Prostate gland (tissue), 2 donors: ENCODE measurements at regions not wholly inside any gene's neighbourhood (a gene's known extent, or its start where the extent isn't known, plus 50 kb on each side); places are given as distances from the start of the nearest gene placed in this dataset.

Source experiments
- DNase-seq: peaks from one replicate; pipeline ENCODE4 v3.0.0-alpha.2; 2019; ENCODE audit warnings: low spot score
- H3K27ac ChIP-seq, 2 donors: fragments of 200-600 bp; sonication (generic); 2 replicates each; pipeline ENCODE4 v1.5.1; 2017 to 2019
- H3K27me3 ChIP-seq: fragments of 200-600 bp; sonication (generic); replicated peaks from 2 replicates; pipeline ENCODE4 v1.5.1; 2019; ENCODE audit not compliant: insufficient read depth
- H3K36me3 ChIP-seq, 2 donors: fragments of 200-600 bp; sonication (generic); 1 replicate in 1 of 2; 2 replicates in 1 of 2; pipeline versions ENCODE4 v1.5.1 to v1.8.1; 2017 to 2019
- H3K4me1 ChIP-seq: fragments of 200-600 bp; sonication (generic); replicated peaks from 2 replicates; pipeline ENCODE4 v1.5.1; 2019
- H3K4me3 ChIP-seq, 2 donors: fragments of 200-600 bp; sonication (generic); 2 replicates each; pipeline ENCODE4 v1.5.1; 2017 to 2019
- H3K9me3 ChIP-seq: fragments of 200-600 bp; sonication (generic); 2 replicates; pipeline ENCODE4 v1.5.1; 2017
- CTCF ChIP-seq, 4 experiments: fragments of 200-600 bp in 2 of 4; fragments of 450-650 bp in 2 of 4; sonication (generic) in 2 of 4; IDR thresholded peaks; 1 replicate in 3 of 4; 2 replicates in 1 of 4; pipeline ENCODE4 v1.5.1; 2016 to 2019; ENCODE audit warnings: antibody characterized with exemption in 4 of 4, mild to moderate bottlenecking in 2 of 4, moderate library complexity in 2 of 4
- POLR2A ChIP-seq: fragments of 450-650 bp; IDR thresholded peaks from one replicate; pipeline ENCODE4 v1.6.1; 2016; ENCODE audit warnings: antibody characterized with exemption, mild to moderate bottlenecking
- POLR2AphosphoS5 ChIP-seq: sonication (generic); formaldehyde crosslinking; IDR thresholded peaks from one replicate; pipeline ENCODE4 v1.6.1; 2017; ENCODE audit warnings: antibody characterized with exemption
- WGBS: methylation state at CpG from one replicate; pipeline ENCODE4 v1.1.5; 2018; 5-methylcytosine and 5-hydroxymethylcytosine counted together
- intact Hi-C: fragments of 100-400 bp; cut with DNase I; formaldehyde crosslinking; loops from one replicate; pipeline ENCODE4 v1.14.2; 2022

DNA sequence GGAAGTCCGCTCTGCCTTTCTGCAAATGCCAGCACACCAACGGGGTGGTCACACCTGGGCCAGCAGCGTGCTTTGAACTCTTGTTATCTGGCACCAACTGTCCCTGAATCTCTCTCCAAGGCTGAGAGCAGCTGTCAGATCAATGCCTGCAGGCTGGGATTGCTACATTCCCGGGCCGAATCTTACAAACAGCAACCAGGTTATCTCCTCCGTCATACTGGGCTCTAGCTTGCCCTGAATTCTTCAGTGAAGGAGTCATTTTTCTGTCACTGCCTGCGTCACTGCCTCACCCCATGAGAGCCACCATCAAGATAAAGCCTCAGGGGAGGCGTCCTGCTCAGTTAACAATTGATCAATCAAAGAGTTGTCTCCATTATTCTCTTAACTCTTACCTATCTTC is 329.4 kb upstream of the PPARGC1A start:
- no peaks in the 10 kb centered on the region for H3K9me3 ChIP-seq
- H3K27me3 ChIP-seq: no peaks in the 10 kb centered on the region
- 46% methylated on average over 8 of the region's 8 CpGs for WGBS
- H3K36me3 ChIP-seq: no peaks in the 10 kb centered on the region
- peak; percentile 44 for DNase-seq
- intact Hi-C loops: no loop called here
- no peak overlapping the region for H3K4me3 ChIP-seq
- no peak for TF ChIP-seq POLR2A
- TF ChIP-seq CTCF (IDR thresholded peaks at IDR 0.05): no peak
- TF ChIP-seq POLR2AphosphoS5: no peak
- no peaks in the 10 kb centered on the region for H3K4me1 ChIP-seq
- H3K27ac ChIP-seq: no peak overlapping the region

DNA sequence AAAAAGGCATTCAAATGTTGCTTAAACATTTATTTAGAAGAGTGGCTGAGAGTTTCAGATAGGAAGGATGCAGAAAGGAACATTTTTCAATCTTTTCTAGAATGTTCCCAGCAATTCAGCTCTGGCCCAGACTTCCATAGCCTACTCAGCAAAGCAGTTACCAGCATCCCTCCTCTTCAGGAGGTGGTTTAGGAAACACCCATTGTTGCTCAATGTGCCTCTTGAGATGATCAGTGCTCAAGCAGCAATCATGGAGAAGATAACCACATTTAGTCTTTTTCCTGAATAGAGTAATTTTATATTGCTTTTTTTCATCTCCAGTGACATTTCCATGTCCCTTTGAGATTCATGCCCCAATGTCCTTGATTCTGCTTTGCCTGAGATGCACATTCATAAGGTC is 328.7 kb upstream of the PPARGC1A start:
- no peaks in the 10 kb centered on the region for H3K27me3 ChIP-seq
- TF ChIP-seq POLR2A (no peak), POLR2AphosphoS5 (no peak), CTCF (IDR thresholded peaks at IDR 0.05) (no peak)
- no peaks in the 10 kb centered on the region for H3K9me3 ChIP-seq
- no peak for DNase-seq
- no peak overlapping the region for H3K27ac ChIP-seq
- H3K4me3 ChIP-seq: no peak overlapping the region
- no peaks in the 10 kb centered on the region for H3K4me1 ChIP-seq
- intact Hi-C loops: no loop called here
- H3K36me3 ChIP-seq: no peaks in the 10 kb centered on the region

- intact Hi-C loops: no loop called here
- no peak overlapping the region for H3K27ac ChIP-seq
- H3K4me1 ChIP-seq: no peaks in the 10 kb centered on the region
- H3K27me3 ChIP-seq: no peaks in the 10 kb centered on the region
- TF ChIP-seq POLR2A (no peak), CTCF (IDR thresholded peaks at IDR 0.05) (no peak), POLR2AphosphoS5 (no peak)
- H3K4me3 ChIP-seq: no peak overlapping the region
- no peak for DNase-seq
- 85% methylated on average over 3 of the region's 3 CpGs for WGBS
- no peaks in the 10 kb centered on the region for H3K36me3 ChIP-seq
- no peaks in the 10 kb centered on the region for H3K9me3 ChIP-seq
These were observed 324.9 kb upstream of the PPARGC1A start for GRCh38 chr4:24214796-24215195.

- Histone ChIP-seq H3K4me1 (no peaks in the 10 kb centered on the region), H3K27me3 (no peaks in the 10 kb centered on the region), H3K9me3 (no peaks in the 10 kb centered on the region), H3K4me3 (no peak overlapping the region), H3K36me3 (no peaks in the 10 kb centered on the region), H3K27ac (no peak overlapping the region)
- DNase-seq: no peak
- TF ChIP-seq CTCF (IDR thresholded peaks at IDR 0.05) (no peak), POLR2AphosphoS5 (no peak), POLR2A (no peak)
- intact Hi-C loops: no loop called here
- WGBS: 76% methylated on average over 5 of the region's 5 CpGs
These were observed 324.1 kb upstream of the PPARGC1A start for GRCh38 chr4:24213961-24214360.

DNA sequence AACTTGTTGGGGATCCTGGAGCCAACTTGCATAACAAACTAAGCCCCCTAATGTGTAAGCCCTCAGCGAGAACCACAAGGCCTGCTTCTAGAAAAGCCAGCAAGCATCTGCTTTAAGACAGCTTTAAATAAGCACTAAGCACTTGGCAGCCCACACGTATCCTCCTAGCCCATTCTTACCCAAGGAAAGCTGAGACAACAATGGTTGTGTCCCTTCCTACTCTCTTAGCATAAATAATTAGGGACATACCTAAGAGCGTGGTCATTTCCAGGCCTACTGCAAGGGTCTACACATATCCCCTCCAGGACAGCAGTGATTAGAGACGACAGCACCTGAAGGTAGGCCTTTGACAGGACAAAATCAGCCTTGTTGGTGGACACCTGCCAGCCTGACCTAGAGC is 322.8 kb upstream of the PPARGC1A start:
- Histone ChIP-seq H3K9me3 (no peaks in the 10 kb centered on the region), H3K27ac (no peak overlapping the region), H3K4me3 (no peak overlapping the region), H3K4me1 (no peaks in the 10 kb centered on the region), H3K27me3 (no peaks in the 10 kb centered on the region), H3K36me3 (no peaks in the 10 kb centered on the region)
- 91% methylated on average over 4 of the region's 4 CpGs for WGBS
- DNase-seq: no peak
- intact Hi-C loops: no loop called here
- TF ChIP-seq POLR2AphosphoS5 (no peak), CTCF (IDR thresholded peaks at IDR 0.05) (no peak), POLR2A (no peak)
